ENCODE measurements at regions not wholly inside any gene's neighbourhood (a gene's known extent, or its start where the extent isn't known, plus 50 kb on each side); places are given as distances from the start of the nearest gene placed in this dataset.
"Not testable (repeated sequence)": the region's sequence is repeated elsewhere in the genome, so short reads cannot be mapped to it uniquely, and the experiment has no call there.

DNA sequence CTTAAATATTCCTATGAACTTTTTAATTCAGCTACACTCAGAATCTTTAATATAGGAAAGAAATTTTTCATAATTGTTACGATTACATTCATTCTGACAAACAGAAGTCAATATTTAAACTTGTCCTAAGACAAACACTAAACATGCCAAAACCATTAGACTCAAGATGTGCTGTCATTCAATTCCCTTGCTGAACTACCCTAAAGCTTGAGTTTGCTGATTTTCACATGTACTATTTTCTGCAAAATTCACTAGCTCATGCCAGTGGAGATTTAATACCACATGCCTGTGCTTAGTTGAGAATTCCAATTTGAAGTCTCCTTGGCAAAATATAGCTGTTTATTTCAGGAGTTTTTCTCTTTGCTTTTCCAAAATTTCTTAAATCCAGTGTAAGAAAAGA lies 448.0 kb downstream of the COL12A1 start:
- DNase-seq, result no peak

- DNase-seq, result no peak
Observed at GRCh38 chr6:74756923-74757322, 448.9 kb downstream of the COL12A1 start.

DNA sequence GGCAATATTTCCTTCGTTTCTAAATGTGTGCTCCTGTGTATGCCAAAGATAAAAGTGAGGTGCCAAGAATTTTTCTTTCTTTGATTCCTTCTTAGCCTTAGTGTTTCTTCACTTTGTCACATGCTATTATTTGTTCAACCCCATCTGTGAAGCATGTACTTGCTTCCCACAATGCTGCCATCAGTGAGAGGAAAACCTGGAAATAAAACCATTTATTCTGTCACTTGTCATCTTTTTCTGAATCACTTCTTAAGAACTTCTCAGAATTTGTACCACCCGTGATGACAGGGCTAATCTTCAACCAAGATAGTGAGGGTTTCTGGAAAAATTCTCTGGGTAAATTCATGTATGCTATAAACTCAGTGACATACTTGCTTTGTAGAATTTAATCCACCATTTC lies 450.1 kb downstream of the COL12A1 start:
- DNase-seq, result no peak

DNA sequence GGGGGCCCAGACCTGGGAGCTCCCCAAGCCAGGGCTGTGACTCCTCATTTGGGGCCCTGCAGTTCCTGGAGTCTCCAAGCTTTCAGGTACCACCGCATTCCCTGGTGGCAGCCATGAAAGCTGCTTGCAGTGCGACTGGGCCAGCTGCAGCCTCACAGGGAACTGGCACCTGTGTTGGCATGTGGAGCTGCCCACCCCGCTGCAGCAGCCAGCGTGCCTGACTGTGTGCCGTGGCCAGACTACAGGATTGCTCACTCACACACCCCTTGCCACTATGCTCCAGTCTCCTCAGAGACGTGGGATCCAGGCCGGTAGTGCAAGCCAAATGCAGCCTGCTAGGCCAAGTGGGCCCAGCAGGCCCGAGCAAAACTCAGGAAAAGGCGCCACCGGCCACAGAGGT lies 450.7 kb downstream of the COL12A1 start:
- no peak for DNase-seq

GRCh38 chr6:74753883-74754600 lies 451.8 kb downstream of the COL12A1 start:
- no peak for DNase-seq

DNA sequence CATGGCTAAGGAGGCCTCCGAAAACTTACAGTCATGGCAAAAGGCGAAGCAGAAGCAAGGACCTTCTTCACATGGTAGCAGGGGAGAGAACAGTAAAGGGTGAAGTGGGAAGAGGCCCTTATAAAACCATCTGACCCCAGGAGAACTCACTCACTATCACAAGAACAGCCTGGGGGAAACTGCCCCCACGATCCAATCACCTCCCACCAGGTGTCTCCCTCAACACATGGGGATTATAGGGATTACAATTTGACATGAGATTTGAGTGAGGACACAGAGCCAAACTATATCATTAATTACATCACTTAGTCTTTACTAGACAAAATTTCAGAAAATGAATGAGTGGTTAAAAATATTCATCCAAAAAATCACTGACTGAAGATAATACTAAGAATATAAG lies 453.6 kb downstream of the COL12A1 start:
- no peak for DNase-seq

- DNase-seq, result no peak
Observed at GRCh38 chr6:74750826-74751225, 455.0 kb downstream of the COL12A1 start.

GRCh38 chr6:74749211-74750147 lies 456.4 kb downstream of the COL12A1 start:
- DNase-seq, result no peak

DNA sequence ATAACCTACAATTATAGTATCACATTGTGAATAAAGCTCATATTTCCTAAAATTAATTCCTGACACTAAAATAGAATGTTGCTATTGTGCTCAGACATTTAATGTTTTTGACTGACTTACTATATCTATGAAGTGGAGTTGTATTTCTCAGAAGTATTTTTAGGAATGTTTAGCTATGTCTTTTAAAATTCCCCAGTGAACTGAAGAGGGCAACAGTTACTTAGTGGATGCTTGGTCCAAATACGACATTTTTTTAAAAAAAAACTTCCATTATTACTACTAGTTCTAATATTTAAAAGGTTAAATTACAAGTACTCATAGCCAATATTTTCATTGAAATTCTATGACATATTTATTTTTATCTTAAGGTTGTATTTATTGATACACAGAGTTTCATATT lies 460.2 kb downstream of the COL12A1 start:
- no peak for DNase-seq

DNA sequence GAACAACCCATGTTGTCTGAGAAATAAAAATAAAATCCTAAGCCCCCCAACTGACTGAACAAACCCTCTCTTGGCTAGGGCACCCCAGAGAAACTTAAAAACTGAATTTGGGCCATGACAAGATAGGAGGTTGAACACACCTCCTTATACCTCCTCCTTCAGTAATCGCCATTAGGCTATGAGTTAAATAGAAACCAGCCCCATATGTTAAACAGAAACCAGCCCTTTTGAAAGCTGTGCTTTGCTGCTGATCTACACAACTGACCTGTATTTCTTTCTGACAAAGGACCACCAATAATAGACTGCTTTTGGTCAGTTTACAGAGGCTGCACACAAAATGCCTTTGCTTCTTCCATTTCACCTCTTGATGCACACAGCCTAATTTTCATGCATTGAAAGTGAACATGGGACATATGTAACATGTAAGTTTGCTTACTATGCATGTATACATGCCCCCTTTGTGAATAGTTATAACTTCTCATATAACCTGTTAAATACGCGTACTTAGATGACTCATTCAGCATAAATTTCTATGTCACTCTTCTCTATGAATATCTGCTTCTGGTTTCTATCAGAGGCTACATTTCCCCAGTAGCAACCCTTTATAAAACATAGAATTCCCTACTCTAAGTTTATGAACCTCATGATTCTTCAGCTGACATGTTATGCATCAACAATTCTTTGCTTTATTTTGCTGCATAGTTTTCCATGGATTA lies 462.9 kb downstream of the COL12A1 start:
- no peak for DNase-seq

DNA sequence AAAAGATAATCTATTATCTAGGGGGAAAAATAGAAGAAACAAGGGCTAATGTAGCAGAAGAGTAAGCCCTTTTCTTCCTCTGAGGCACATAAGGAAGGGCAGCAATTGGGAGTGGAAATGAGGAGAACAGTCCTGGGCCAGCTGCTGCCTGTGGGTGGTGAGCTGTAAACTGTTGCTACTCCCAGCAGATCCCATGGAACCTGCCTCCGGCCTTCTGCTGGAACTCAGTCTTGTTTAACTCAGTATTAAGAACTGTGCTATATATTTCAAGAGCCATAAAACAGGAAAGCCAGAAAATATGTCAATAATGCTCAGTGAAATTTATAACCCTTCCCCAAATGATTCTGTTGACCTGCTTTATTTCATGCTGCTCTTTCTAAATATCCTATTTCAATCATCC lies 464.2 kb downstream of the COL12A1 start:
- no peak for DNase-seq

- no peak for DNase-seq
Observed at GRCh38 chr6:74735304-74735703, 470.5 kb downstream of the COL12A1 start.

- no peak for DNase-seq
Observed at GRCh38 chr6:74734901-74735300, 471.0 kb downstream of the COL12A1 start.

DNA sequence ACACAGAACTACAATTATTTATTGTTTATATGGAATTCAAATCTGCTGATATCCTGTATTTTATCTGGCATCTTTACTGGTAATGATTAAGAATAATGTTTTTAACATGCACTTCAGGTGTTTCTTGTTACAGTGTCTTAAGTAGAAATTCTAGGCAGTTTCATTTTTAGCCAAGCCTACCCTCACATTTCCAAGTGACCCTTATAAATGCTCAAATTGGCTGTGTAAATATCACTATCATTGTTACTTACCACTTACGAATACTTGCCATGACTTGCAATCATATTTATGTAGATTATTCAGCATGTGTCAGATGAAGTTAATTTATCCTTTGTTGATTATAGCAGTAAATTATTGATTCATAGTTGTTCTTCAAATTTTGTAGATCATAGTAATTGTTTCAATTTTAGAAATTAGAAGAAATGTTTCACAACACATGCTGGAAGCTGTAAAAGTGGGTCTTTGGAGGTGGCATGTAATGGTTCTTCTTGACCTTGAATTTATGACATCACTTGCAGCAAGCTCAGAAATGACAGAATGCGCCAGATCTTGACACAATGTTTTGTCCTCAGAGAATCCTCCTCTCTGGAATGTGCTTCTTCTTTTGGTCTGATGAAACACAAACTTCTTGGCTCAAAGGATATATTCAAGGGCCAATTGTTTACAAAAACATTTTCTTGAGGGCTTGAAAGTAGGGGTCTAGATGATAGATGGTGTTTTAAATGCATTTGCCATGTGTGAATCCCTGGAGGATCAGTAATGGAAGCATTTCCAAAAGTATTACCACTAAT lies 471.8 kb downstream of the COL12A1 start:
- DNase-seq, result no peak

- DNase-seq, result no peak
Observed at GRCh38 chr6:74731931-74732330, 473.9 kb downstream of the COL12A1 start.

DNA sequence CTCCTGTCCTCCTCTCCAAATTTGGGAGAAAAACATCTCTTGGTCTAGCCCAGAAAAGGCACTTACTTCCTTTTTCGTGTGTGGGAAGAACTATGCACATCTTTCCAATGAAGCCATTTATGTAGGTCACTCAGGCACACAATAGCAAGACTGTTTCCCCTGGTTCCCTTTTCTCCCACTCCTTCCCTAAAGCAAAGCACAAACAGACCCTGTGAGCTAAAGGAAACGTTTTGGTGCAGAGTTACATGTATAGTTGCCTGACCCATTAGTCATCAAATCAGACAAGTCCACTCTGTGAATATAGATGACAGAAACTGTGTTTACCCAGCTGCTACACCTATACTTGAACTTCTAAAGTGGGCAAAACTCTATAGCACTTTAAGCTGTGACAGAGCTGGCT lies 474.6 kb downstream of the COL12A1 start:
- DNase-seq, result no peak

- DNase-seq, result no peak
Observed at GRCh38 chr6:74720923-74721322, 484.9 kb downstream of the COL12A1 start.

GRCh38 chr6:74717591-74717990 lies 488.3 kb downstream of the COL12A1 start:
- no peak for DNase-seq

DNA sequence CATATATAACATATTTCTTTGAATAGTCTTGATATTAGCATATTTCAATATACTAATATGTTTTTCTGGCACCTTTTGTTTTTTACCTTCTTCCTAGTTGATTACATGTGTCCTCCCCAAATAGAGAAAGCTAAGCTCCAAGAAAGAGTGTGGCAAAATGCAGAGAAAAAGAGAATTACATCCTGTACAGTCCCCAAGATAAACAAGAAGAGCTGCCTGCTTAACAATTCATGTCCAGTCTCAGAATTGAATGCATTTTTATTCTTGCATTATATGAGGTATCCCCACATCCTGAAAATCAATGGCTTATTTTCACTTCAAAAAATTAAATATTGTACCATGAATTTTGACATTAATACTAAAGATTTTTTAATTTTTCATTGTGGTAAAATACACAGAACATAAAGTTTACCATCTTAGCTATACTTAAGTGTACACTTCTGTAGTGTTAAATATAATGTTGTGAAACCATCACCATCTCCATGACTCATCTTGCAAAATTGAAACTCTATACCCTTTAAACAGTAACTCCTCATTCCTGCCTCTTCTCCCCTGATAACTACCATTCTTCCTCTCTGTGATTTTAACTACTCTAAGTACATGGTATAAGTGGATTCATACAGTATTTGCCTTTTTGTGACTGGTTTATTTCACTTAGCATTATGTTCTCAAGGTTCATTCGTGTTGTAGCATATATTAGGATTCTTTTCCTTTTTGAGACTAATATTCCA lies 490.3 kb downstream of the COL12A1 start:
- no peak for DNase-seq

- no peak for DNase-seq
Observed at GRCh38 chr6:74713941-74714340, 491.9 kb downstream of the COL12A1 start.

GRCh38 chr6:74705451-74705850 lies 500.4 kb downstream of the COL12A1 start:
- DNase-seq, result no peak

DNA sequence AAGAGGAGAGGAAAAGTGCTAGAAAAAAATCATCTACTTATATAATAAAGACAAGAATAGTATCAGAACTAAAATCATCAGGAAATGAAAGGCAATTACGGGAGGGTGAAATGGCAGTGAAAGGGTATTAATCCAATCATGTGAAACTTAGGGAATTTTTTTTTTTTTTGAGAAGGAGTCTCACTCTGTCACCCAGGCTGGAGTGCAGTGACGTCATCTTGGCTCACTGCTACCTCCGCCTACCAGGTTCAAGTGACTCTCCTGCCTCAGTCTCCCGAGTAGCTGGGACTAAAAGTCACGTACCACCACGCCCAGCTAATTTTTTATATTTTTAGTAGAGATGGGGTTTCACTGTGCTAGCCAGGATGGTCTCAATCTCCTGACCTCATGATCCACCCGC lies 501.3 kb downstream of the COL12A1 start:
- not testable (repeated sequence) for DNase-seq
